ENCODE measurements at regions not wholly inside any gene's neighbourhood (a gene's known extent, or its start where the extent isn't known, plus 50 kb on each side); places are given as distances from the start of the nearest gene placed in this dataset.
"Not testable (repeated sequence)": the region's sequence is repeated elsewhere in the genome, so short reads cannot be mapped to it uniquely, and the experiment has no call there.

GRCh38 chr6:9914951-9915350 is 499.9 kb downstream of the TFAP2A start:
- no peak for DNase-seq (ENCODE audit: low spot score)
- in situ Hi-C loops (cut with HindIII; ENCODE audit: low sequenced_read_pairs), result no loop called here

DNA sequence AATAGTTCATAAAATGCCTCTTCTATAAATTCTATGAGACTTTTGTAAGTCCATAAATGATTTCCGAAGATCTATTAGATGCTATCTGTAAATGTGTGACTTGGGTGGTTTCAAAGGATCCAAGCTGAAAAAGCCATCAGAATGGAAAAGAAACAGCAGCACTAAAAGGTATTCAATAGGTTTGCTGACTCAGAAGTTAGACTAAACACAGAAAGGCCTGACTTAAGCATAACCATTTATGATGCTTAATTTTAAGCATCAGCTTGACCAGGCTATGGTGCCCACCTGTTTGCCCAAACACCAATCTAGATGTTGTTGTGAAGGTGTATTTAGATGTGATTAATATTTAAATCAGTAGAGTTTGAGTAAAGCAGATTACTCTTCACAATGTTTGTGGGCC is 513.5 kb downstream of the TFAP2A start:
- DNase-seq (ENCODE audit: low spot score), result no peak
- in situ Hi-C loops (cut with HindIII; ENCODE audit: low sequenced_read_pairs), result no loop called here

DNA sequence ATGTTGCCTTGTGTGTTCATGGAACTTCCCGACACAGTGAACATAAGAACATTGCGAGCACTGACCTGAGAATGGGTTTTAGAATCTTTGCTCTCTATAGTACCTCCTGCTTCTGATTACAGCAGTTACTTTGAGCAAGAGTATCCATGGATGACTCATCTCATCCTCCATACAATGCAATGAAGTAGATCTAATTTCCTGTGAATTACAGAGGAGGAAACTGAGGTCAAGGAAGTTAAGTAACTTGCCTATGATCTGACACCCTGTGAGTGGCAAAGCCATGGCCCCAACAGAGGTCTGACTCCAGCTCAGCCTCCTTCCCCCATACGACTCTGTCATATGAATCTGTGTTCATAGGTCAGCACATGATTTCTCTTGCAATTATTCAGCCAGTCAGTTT is 518.1 kb downstream of the TFAP2A start:
- in situ Hi-C loops (cut with HindIII; ENCODE audit: low sequenced_read_pairs), result no loop called here
- DNase-seq (ENCODE audit: low spot score), result no peak

DNA sequence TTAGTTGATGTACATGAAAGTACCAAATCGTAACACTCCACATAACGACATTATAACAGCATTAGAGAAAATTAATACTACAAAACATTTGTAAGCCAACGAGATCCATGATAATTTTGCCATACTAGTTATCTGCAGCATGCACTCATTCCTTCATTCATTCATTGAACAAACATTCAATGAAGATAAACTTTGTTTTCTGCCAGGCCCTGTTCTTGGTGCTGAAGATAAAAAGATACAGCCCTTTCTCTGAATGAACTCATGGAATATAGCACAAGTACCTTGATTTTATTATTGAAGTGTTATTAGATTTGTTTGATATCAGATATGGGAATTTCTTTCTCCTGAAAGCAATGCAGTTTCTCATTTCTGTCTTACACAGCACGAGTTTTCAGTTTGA is 524.0 kb downstream of the TFAP2A start:
- in situ Hi-C loops (cut with HindIII; ENCODE audit: low sequenced_read_pairs), result no loop called here
- no peak for DNase-seq (ENCODE audit: low spot score)

GRCh38 chr6:9890469-9890868 is 524.4 kb downstream of the TFAP2A start:
- DNase-seq (ENCODE audit: low spot score), result no peak
- in situ Hi-C loops (cut with HindIII; ENCODE audit: low sequenced_read_pairs), result no loop called here

- DNase-seq (ENCODE audit: low spot score), result no peak
- in situ Hi-C loops (cut with HindIII; ENCODE audit: low sequenced_read_pairs), result no loop called here
These were observed 536.3 kb downstream of the TFAP2A start for GRCh38 chr6:9878535-9878934.

DNA sequence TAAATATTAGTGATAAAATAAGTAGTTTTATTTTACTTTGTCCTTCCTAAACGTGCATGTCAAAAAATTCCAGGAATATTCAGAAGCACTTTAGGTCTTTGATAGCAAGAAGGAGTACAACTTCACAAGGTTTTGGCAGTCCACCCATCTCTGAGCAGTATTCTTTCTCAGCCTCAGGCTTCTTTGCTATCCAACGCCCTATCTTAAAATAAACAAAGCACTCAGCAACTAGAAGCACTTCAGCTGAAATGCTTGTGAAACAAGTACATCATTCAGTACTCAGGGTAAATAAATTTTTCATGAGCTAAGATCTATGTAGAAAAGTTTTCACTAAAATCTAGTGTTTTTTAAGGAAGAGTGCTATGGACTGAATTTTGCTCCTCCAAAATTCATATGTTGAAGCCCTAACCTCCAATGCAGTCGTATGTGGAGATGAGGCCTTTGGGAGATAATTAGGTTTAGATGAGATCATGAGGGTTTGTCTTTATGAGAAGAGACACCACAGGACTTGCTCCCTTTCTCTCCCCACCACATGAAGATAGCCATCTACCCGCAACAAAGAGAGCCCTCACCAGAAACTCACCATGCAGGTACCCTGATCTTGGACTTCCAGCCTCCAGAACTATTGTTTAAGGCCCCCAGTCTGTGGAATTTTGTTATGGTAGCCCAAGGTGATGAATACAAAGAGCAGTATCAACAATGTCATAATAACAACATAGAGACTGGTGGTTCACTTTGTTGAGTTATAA is 539.1 kb downstream of the TFAP2A start:
- in situ Hi-C loops (cut with HindIII; ENCODE audit: low sequenced_read_pairs), result no loop called here
- no peak for DNase-seq (ENCODE audit: low spot score)

DNA sequence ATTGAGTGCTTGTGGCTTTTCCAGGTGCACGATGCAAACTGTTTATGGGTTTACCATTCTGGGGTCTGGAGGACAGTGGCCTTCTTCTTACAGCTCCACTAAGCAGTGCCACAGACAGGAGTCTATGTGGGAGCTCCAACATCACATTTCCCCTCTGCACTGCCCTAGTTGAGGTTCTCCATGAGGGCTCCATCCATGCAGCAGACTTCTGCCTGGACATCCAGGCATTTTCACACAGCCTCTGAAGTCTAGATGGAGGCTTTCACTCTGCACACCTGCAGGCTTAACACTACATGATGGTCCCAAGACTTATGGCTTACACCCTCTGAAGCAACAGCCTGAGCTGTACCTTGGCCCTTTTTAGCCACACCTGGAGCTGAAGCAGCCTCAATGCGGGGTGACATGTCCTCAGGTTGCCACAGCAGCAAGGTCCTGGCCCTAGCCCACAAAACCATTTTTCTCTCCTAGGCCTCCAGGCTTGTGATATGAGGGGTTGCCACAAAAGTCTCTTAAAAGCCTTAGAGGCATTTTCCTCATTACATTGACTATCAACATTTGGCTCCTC is 552.2 kb downstream of the TFAP2A start:
- in situ Hi-C loops (cut with HindIII; ENCODE audit: low sequenced_read_pairs), result no loop called here
- DNase-seq (ENCODE audit: low spot score), result no peak

- in situ Hi-C loops (cut with HindIII; ENCODE audit: low sequenced_read_pairs), result no loop called here
- no peak for DNase-seq (ENCODE audit: low spot score)
These were observed 563.1 kb downstream of the TFAP2A start for GRCh38 chr6:9851541-9852380.

- in situ Hi-C loops (cut with HindIII; ENCODE audit: low sequenced_read_pairs), result no loop called here
- no peak for DNase-seq (ENCODE audit: low spot score)
These were observed 563.9 kb downstream of the TFAP2A start for GRCh38 chr6:9851006-9851405.

DNA sequence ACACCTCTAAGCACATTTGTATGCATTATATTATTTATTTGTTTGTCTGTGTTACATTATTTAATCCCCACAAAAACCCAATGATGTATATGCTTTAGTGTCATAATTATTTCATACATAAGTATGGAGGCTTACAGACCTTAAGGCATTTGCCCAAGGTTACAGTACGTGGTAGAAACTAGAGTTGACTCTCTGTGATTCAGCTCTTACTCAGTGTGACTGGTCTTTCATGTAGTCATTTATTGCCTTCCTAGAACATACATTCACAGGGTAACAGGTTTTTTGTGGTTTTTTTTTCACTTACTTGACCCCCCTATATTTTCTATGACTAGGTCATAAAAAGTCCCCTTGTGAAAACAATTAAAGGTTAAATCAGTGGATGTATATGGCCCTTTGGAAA is 566.8 kb downstream of the TFAP2A start:
- in situ Hi-C loops (cut with HindIII; ENCODE audit: low sequenced_read_pairs), result no loop called here
- DNase-seq (ENCODE audit: low spot score), result no peak

DNA sequence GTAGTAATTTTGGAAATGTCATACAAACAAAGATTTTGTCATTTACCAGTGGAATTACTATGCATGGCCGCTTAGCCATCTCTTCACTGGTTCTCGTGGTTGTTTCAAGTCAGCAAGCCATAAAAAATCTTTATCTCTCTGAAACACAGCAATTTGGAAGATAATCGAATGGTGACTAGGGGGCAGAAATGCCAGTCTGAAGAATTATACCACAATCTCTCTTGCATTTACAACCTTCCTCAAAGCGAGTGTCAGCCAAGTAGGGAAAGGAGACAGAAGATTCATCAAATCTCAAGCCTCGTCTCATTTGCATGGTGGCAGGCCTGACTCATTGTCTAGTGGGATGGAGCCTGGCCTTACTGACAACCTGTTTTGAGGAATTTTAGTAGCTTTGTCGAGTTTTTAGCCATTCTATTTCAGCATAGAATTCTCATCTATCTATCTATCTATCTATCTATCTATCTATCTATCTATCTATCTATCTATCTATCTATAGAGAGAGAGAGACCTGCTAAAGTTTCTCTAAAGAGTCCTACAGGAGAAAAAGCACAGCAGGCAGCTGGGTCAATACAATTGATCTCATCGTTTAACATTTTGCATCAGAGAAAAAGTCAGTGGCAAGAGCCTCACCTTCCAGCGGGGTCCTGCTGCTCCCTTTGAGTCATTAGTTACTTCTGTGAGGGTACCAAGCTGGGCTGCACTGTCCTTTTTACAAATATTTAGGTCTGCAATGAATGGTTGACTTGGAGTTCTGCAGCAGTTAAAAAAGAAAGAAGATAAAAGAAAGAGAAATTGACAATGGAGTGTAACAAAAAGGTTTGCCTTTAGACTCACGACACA is 572.8 kb downstream of the TFAP2A start:
- no peak for DNase-seq (ENCODE audit: low spot score)
- in situ Hi-C loops (cut with HindIII; ENCODE audit: low sequenced_read_pairs), result no loop called here

GRCh38 chr6:9834233-9834632 is 580.6 kb downstream of the TFAP2A start:
- in situ Hi-C loops (cut with HindIII; ENCODE audit: low sequenced_read_pairs), result no loop called here
- DNase-seq (ENCODE audit: low spot score), result no peak

GRCh38 chr6:9831783-9832182 is 583.1 kb downstream of the TFAP2A start:
- in situ Hi-C loops (cut with HindIII; ENCODE audit: low sequenced_read_pairs), result no loop called here
- DNase-seq (ENCODE audit: low spot score), result no peak

DNA sequence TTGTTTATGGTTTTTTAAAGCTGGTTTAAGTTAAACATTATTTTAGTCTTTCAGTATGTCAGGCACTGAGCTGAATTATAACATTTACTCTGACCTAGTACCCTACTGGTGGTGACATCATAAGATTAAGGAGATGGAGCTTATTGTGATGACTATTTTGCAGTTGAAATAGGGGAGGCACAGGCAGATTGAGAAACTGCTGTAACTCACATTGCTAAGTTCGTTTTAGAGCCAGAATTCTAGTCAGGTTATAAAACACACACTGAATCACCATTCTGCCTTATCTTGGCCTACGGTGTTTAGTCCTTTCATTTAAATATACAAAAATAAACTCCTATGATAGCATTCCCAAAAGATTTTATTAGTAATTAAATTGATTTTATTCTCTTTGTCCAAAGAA is 584.1 kb downstream of the TFAP2A start:
- in situ Hi-C loops (cut with HindIII; ENCODE audit: low sequenced_read_pairs), result no loop called here
- no peak for DNase-seq (ENCODE audit: low spot score)

- in situ Hi-C loops (cut with HindIII; ENCODE audit: low sequenced_read_pairs), result no loop called here
- no peak for DNase-seq (ENCODE audit: low spot score)
These were observed 589.3 kb downstream of the TFAP2A start for GRCh38 chr6:9825526-9825925.

DNA sequence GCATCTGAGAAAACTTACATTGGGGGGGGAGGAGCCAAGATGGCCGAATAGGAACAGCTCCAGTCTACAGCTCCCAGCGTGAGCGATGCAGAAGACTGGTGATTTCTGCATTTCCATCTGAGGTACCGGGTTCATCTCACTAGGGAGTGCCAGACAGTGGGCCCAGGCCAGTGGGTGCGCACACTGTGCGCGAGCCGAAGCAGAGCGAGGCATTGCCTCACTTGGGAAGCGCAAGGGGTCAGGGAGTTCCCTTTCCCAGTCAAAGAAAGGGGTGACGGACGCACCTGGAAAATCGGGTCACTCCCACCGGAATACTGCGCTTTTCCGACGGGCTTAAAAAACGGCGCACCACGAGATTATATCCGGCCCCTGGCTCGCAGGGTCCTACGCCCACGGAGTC is 604.1 kb downstream of the TFAP2A start:
- not testable (repeated sequence) for DNase-seq (ENCODE audit: low spot score)

GRCh38 chr6:9810286-9810685 is 604.6 kb downstream of the TFAP2A start:
- in situ Hi-C loops (cut with HindIII; ENCODE audit: low sequenced_read_pairs), result no loop called here
- DNase-seq (ENCODE audit: low spot score), result no peak

More for the DNA sequence above, 604.1 kb downstream of the TFAP2A start:
- in situ Hi-C loops (cut with HindIII; ENCODE audit: low sequenced_read_pairs), result not testable (repeated sequence)

DNA sequence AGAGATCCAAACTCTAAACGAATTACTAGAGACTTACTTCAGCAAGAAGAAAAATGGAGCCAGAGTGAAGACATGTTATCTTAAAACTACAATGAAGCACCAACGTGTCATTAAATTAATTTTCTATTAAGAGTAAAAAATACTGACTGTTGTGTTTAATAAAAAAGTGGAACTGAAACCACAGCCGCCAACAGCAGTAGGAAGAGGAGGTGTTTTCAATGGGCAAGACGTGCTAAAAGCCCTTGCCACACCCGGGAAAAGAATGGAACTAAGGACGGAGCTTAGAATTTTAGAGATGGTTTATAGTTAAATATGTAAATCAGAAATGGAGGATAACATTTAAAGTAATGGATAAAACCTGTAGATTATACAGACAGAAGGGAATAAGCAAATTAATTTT is 608.7 kb downstream of the TFAP2A start:
- no peak for DNase-seq (ENCODE audit: low spot score)
- in situ Hi-C loops (cut with HindIII; ENCODE audit: low sequenced_read_pairs), result no loop called here

Measured in G401 (cell line).